K562 (cell line): ENCODE measurements at regions not wholly inside any gene's neighbourhood (a gene's known extent, or its start where the extent isn't known, plus 50 kb on each side); places are given as distances from the start of the nearest gene placed in this dataset.

Experiments
- ATAC-seq: fragments of 200-7000 bp; cut with Tn5 transposase; 3 replicates; pipeline ENCODE4 v1.9.1; 2020; ENCODE audit warnings: moderate library complexity
- BruUV-seq: library from RNA; stranded (reverse); fragments of 400-500 nt; replicated peaks from 2 replicates; lab custom pipeline; 2021; lab: Mats Ljungman, UMichigan
- CTCF ChIA-PET: fragments of 300-600 bp; formaldehyde crosslinking; extraction: SDS; loops from one replicate; lab custom pipeline; 2021; ENCODE audit warnings: low intra/inter-chr PET ratio; lab: Yijun Ruan, JAX
- POLR2A ChIA-PET: fragments of 300-600, 350-650 bp; sonication (Branson Sonifier 250); formaldehyde crosslinking; extraction: SDS; loops from one replicate; lab custom pipeline; 2021; ENCODE audit warnings: antibody characterized with exemption, inconsistent platforms; lab: Yijun Ruan, JAX
- DNase-seq, 4 experiments: peaks; one replicate each; pipeline versions ENCODE4 v3.0.0 to v3.0.0-alpha.2; 2011 to 2018; ENCODE audit warnings: low spot score in 3 of 4, mixed read lengths in 3 of 4; ENCODE audit errors: extremely low read depth in 1 of 4
- FAIRE-seq: peaks from 2 replicates; lab custom pipeline; 2011; peaks lifted over from hg19 to GRCh38; lab: Jason Lieb, UNC
- H2AFZ ChIP-seq: 2 replicates; pipeline ENCODE4 v1.6.0; 2011; ENCODE audit warnings: low read depth, low read length, control low read depth, inconsistent platforms
- H3K27ac ChIP-seq: fragments of 200-600 bp; 3 replicates; pipeline ENCODE4 v1.8.0; 2011; ENCODE audit warnings: low read depth, mild to moderate bottlenecking, control low read depth, inconsistent platforms, low read length, moderate library complexity, mixed read lengths; ENCODE audit errors: extremely low read depth
- H3K27me3 ChIP-seq, 2 experiments: fragments of 300-600 bp in 1 of 2; 2 replicates in 1 of 2; 3 replicates in 1 of 2; pipeline versions ENCODE4 v1.6.0 to v1.8.0; 2011; ENCODE audit warnings: inconsistent platforms in 2 of 2, low read length in 2 of 2, mild to moderate bottlenecking in 1 of 2, mixed read lengths in 1 of 2, moderate library complexity in 1 of 2; ENCODE audit not compliant: control insufficient read depth in 2 of 2, insufficient read depth in 2 of 2
- H3K36me3 ChIP-seq: fragments of 300-600 bp; 3 replicates; pipeline ENCODE4 v1.8.0; 2011; ENCODE audit warnings: mild to moderate bottlenecking, low read length, inconsistent platforms; ENCODE audit not compliant: control insufficient read depth, insufficient read depth
- H3K4me1 ChIP-seq, 2 experiments: fragments of 200-600 bp in 1 of 2; replicated peaks in 1 of 2; 2 replicates in 1 of 2; 3 replicates in 1 of 2; pipeline versions ENCODE4 v1.5.1 to v1.8.0; 2011; ENCODE audit warnings: inconsistent platforms in 2 of 2, low read length in 2 of 2, mild to moderate bottlenecking in 1 of 2, mixed read lengths in 1 of 2, moderate library complexity in 1 of 2; ENCODE audit not compliant: control insufficient read depth in 2 of 2, insufficient read depth in 2 of 2
- H3K4me2 ChIP-seq: 2 replicates; pipeline ENCODE4 v1.6.1; 2011; ENCODE audit warnings: low read length, control low read depth, inconsistent platforms, mixed read lengths; ENCODE audit not compliant: insufficient read depth
- H3K4me3 ChIP-seq: fragments of 200-600 bp; sonication (generic), shearing (Covaris generic); 2 replicates; pipeline ENCODE4 v1.5.1; 2016; ENCODE audit warnings: control low read depth, inconsistent platforms
- H3K79me2 ChIP-seq: fragments of 200-600 bp; 3 replicates; pipeline ENCODE4 v1.8.0; 2011; ENCODE audit warnings: low read length, inconsistent platforms; ENCODE audit not compliant: control insufficient read depth, insufficient read depth
- H3K9ac ChIP-seq, 2 experiments: 2 replicates each; pipeline versions ENCODE4 v1.6.0 to v1.6.1; 2011; ENCODE audit warnings: low read depth in 2 of 2, low read length in 2 of 2, control low read depth in 1 of 2, inconsistent platforms in 1 of 2, mild to moderate bottlenecking in 1 of 2, mixed read lengths in 1 of 2; ENCODE audit not compliant: insufficient read depth in 1 of 2
- H3K9me1 ChIP-seq: one replicate; pipeline ENCODE4 v1.6.0; 2011; ENCODE audit warnings: inconsistent platforms, mild to moderate bottlenecking, low read length, moderate library complexity; ENCODE audit not compliant: control insufficient read depth, insufficient read depth
- H3K9me3 ChIP-seq: replicated peaks from 2 replicates; pipeline ENCODE4 v1.5.1; 2011; ENCODE audit warnings: low read depth, low read length, inconsistent platforms; ENCODE audit not compliant: control insufficient read depth, insufficient read depth
- H4K20me1 ChIP-seq: replicated peaks from 2 replicates; pipeline ENCODE4 v1.6.1; 2011; ENCODE audit warnings: low read length, inconsistent platforms, mixed read lengths; ENCODE audit not compliant: control insufficient read depth, insufficient read depth
- ARID3B ChIP-seq: fragments of 250-450 bp; sonication (Bioruptor Pico); IDR thresholded peaks from 2 replicates; pipeline ENCODE4 v1.4.0; 2020; ENCODE audit warnings: borderline replicate concordance
- ARNT ChIP-seq, 2 experiments: fragments of 450-650 bp; IDR thresholded peaks; 2 replicates each; pipeline ENCODE4 v1.6.1; 2016; ENCODE audit warnings: mild to moderate bottlenecking in 1 of 2
- BACH1 ChIP-seq: fragments of 200-800 bp; sonication (Bioruptor generic); IDR thresholded peaks from 2 replicates; pipeline ENCODE4 v1.6.1; 2016; ENCODE audit warnings: missing genetic modification characterization, missing compliant biosample characterization
- BRD4 ChIP-seq: fragments of 200-600 bp; sonication (generic); IDR thresholded peaks from 2 replicates; pipeline ENCODE4 v1.6.1; 2017; ENCODE audit warnings: inconsistent platforms
- CBX5 ChIP-seq: IDR thresholded peaks from 2 replicates; pipeline ENCODE4 v1.6.1; 2014; ENCODE audit warnings: low read depth, borderline replicate concordance
- CTBP1 ChIP-seq: fragments of 450-650 bp; IDR thresholded peaks from 2 replicates; pipeline ENCODE4 v1.6.1; 2016; ENCODE audit warnings: borderline replicate concordance
- E4F1 ChIP-seq: fragments of 250-450 bp; sonication (Bioruptor Pico); IDR thresholded peaks from 2 replicates; pipeline ENCODE4 v1.5.0; 2021; ENCODE audit warnings: mild to moderate bottlenecking, borderline replicate concordance
- ELF1 ChIP-seq: fragments of 200-800 bp; sonication (Bioruptor generic); IDR thresholded peaks from 2 replicates; pipeline ENCODE4 v1.6.1; 2016; ENCODE audit warnings: missing genetic modification characterization, missing compliant biosample characterization
- ERF ChIP-seq: fragments of 450-650 bp; formaldehyde crosslinking; IDR thresholded peaks from 2 replicates; pipeline ENCODE4 v1.4.0; 2020; ENCODE audit warnings: mild to moderate bottlenecking, mixed read lengths
- HDAC8 ChIP-seq: fragments of 450-650 bp; IDR thresholded peaks from 2 replicates; pipeline ENCODE4 v1.6.1; 2016; ENCODE audit warnings: mild to moderate bottlenecking, missing genetic modification characterization, moderate library complexity, missing compliant biosample characterization
- HMG20A ChIP-seq: fragments of 450-650 bp; formaldehyde crosslinking; conservative IDR thresholded peaks from 2 replicates; pipeline ENCODE4 v1.4.0; 2020; ENCODE audit warnings: mild to moderate bottlenecking, mixed read lengths
- MECOM ChIP-seq: fragments of 250-450 bp; sonication (Bioruptor Pico); IDR thresholded peaks from 2 replicates; pipeline ENCODE4 v1.8.0; 2022; ENCODE audit warnings: inconsistent platforms
- SRSF1 ChIP-seq: fragments of 200-400 bp; formaldehyde crosslinking; IDR thresholded peaks from 2 replicates; pipeline ENCODE4 v1.6.1; 2017; ENCODE audit warnings: mild to moderate bottlenecking, low read depth, low read length, moderate library complexity
- TAF1 ChIP-seq: IDR thresholded peaks from 2 replicates; pipeline ENCODE4 v1.6.1; 2011; ENCODE audit warnings: mild to moderate bottlenecking, low read length, moderate library complexity; ENCODE audit not compliant: insufficient read depth, control insufficient read depth, severe bottlenecking; ENCODE audit errors: extremely low read depth
- ZNF395 ChIP-seq: fragments of 200-800 bp; sonication (Bioruptor generic); IDR thresholded peaks from 2 replicates; pipeline ENCODE4 v1.6.1; 2017; ENCODE audit warnings: missing genetic modification characterization, missing compliant biosample characterization
- ZNF75A ChIP-seq: fragments of 450-650 bp; formaldehyde crosslinking; IDR thresholded peaks from 2 replicates; pipeline ENCODE4 v1.4.0; 2020; ENCODE audit warnings: mild to moderate bottlenecking
- ZNF76 ChIP-seq: fragments of 250-450 bp; sonication (Bioruptor Pico); IDR thresholded peaks from 2 replicates; pipeline ENCODE4 v1.4.0; 2020; ENCODE audit warnings: mild to moderate bottlenecking, moderate library complexity, borderline replicate concordance
- WGBS: fragments of 100-300 bp; shearing (Covaris generic); methylation state at CpG from one replicate; pipeline ENCODE4 v1.1.6; 2016; ENCODE audit warnings: low coverage, mixed read lengths; ENCODE audit not compliant: insufficient coverage; ENCODE audit errors: missing lambda C conversion rate; 5-methylcytosine and 5-hydroxymethylcytosine counted together
- in situ Hi-C: fragments of 300-500 bp; cut with MboI; formaldehyde crosslinking; loops from 4 replicates; pipeline ENCODE4 v1.15.0; 2018; ENCODE audit warnings: inconsistent platforms, mixed read lengths
- intact Hi-C: fragments of 100-400 bp; cut with micrococcal nuclease; formaldehyde crosslinking; loops from 2 replicates; pipeline ENCODE4 v1.14.2; 2022
- TF ChIP-seq, protein P1 (sequence below), 2 experiments: fragments of 250-450 bp in 1 of 2; fragments of 450-650 bp in 1 of 2; sonication (Bioruptor Pico) in 1 of 2; IDR thresholded peaks; 2 replicates each; pipeline versions ENCODE4 v1.6.1 to v1.8.0; 2016 to 2021; ENCODE audit warnings: mild to moderate bottlenecking in 2 of 2, moderate library complexity in 2 of 2, missing compliant biosample characterization in 1 of 2, missing genetic modification characterization in 1 of 2

DNA sequence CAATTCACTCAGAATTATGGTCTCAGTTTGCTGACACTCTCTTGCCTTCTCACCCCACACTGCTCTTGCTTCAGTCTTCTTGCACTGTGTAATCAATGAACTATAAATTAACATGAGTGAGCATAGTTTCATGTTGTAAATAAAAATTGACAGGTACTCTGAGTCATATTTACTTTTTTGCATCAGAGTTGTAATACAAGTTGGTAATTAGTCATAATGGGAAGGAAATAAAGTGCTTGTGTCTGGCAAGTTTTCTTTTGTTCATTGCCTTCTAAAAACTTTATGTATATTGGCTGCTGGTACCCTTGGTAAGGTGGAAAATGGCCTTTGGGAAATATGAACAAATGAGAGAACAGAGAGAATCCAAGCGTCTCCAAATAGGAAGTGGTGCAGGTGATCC lies 169.3 kb upstream of the MAGI2 start:
- no peak for ATAC-seq
- Histone ChIP-seq H3K79me2 (no peaks in the 10 kb centered on the region), H3K4me3 (no peak overlapping the region), H3K27ac (no peak overlapping the region), H3K27me3 (no peaks in the 10 kb centered on the region), H3K4me2 (no peak overlapping the region), H3K9ac (no peak overlapping the region), H2AFZ (no peak overlapping the region), H3K4me1 (no peaks in the 10 kb centered on the region), H3K9me1 (no peaks in the 10 kb centered on the region), H3K36me3 (no peaks in the 10 kb centered on the region), H4K20me1 (no peaks in the 10 kb centered on the region), H3K9me3 (no peaks in the 10 kb centered on the region)
- WGBS: 0% methylated on average over 1 of the region's 1 CpG
- in situ Hi-C loops: no loop called here
- TF ChIP-seq HMG20A (CRISPR knock-in tag) (no peak), ZNF395 (CRISPR knock-in tag) (no peak), MECOM (CRISPR knock-in tag) (no peak), ELF1 (no peak), SRSF1 (no peak), ERF (CRISPR knock-in tag) (no peak), TAF1 (no peak), CTBP1 (no peak), ARID3B (CRISPR knock-in tag) (no peak), ZNF76 (CRISPR knock-in tag) (no peak), ZNF75A (CRISPR knock-in tag) (no peak), HDAC8 (no peak), ARNT (IDR thresholded peaks at IDR 0.05) (no peak), BRD4 (no peak), BACH1 (tag) (no peak), E4F1 (CRISPR knock-in tag) (no peak), CBX5 (no peak)
- TF ChIP-seq, protein P1, sequence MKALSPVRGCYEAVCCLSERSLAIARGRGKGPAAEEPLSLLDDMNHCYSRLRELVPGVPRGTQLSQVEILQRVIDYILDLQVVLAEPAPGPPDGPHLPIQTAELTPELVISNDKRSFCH (CRISPR knock-in tag; IDR thresholded peaks at IDR 0.05): no peak
- TF ChIP-seq, protein P1 (tag; IDR thresholded peaks at IDR 0.05): no peak
- no TSS peak for BruUV-seq
- CTCF ChIA-PET: no interaction called here
- no peak for FAIRE-seq
- intact Hi-C loops: no loop called here
- no peak for DNase-seq
- POLR2A ChIA-PET: no interaction called here
